GM19467 (cell line): ENCODE measurements at regions not wholly inside any gene's neighbourhood (a gene's known extent, or its start where the extent isn't known, plus 50 kb on each side); places are given as distances from the start of the nearest gene placed in this dataset.

Experiments
- ATAC-seq: cut with Tn5 transposase; IDR thresholded peaks from one replicate; pipeline ENCODE4 v1.9.1; 2021; ENCODE audit warnings: mild to moderate bottlenecking, moderate library complexity; ENCODE audit not compliant: unreplicated experiment

GRCh38 chr22:48697694-48698276, 1129.9 kb downstream of the BRD1 start:
- ATAC-seq: no peak

- ATAC-seq: no peak
Measured at GRCh38 chr22:48697223-48697622, 1130.5 kb downstream of the BRD1 start.

- ATAC-seq: no peak
Measured at GRCh38 chr22:48696371-48696770, 1131.3 kb downstream of the BRD1 start.

GRCh38 chr22:48695731-48696305, 1131.9 kb downstream of the BRD1 start:
- ATAC-seq: no peak

GRCh38 chr22:48695251-48695650, 1132.4 kb downstream of the BRD1 start:
- ATAC-seq: no peak

GRCh38 chr22:48694296-48694883, 1133.3 kb downstream of the BRD1 start:
- ATAC-seq: no peak

- ATAC-seq: no peak
Measured at GRCh38 chr22:48693377-48694135, 1134.1 kb downstream of the BRD1 start.

GRCh38 chr22:48692734-48693376, 1134.8 kb downstream of the BRD1 start:
- ATAC-seq: no peak

GRCh38 chr22:48691431-48691851, 1136.2 kb downstream of the BRD1 start:
- ATAC-seq: no peak

- no peak for ATAC-seq
Measured at GRCh38 chr22:48690583-48691317, 1136.9 kb downstream of the BRD1 start.

GRCh38 chr22:48689206-48689605, 1138.5 kb downstream of the BRD1 start:
- no peak for ATAC-seq

GRCh38 chr22:48688366-48688765, 1139.3 kb downstream of the BRD1 start:
- no peak for ATAC-seq

GRCh38 chr22:48687606-48688005, 1140.1 kb downstream of the BRD1 start:
- ATAC-seq: no peak

GRCh38 chr22:48686694-48687302, 1140.9 kb downstream of the BRD1 start:
- no peak for ATAC-seq

GRCh38 chr22:48685767-48686166, 1141.9 kb downstream of the BRD1 start:
- ATAC-seq: no peak

GRCh38 chr22:48683640-48684039, 1144.0 kb downstream of the BRD1 start:
- ATAC-seq: no peak

GRCh38 chr22:48682504-48682903, 1145.2 kb downstream of the BRD1 start:
- ATAC-seq: no peak

- no peak for ATAC-seq
Measured at GRCh38 chr22:48680601-48681000, 1147.1 kb downstream of the BRD1 start.

GRCh38 chr22:48679656-48680555, 1147.8 kb downstream of the BRD1 start:
- no peak for ATAC-seq
